ENCODE measurements at regions not wholly inside any gene's neighbourhood (a gene's known extent, or its start where the extent isn't known, plus 50 kb on each side); places are given as distances from the start of the nearest gene placed in this dataset.

DNA sequence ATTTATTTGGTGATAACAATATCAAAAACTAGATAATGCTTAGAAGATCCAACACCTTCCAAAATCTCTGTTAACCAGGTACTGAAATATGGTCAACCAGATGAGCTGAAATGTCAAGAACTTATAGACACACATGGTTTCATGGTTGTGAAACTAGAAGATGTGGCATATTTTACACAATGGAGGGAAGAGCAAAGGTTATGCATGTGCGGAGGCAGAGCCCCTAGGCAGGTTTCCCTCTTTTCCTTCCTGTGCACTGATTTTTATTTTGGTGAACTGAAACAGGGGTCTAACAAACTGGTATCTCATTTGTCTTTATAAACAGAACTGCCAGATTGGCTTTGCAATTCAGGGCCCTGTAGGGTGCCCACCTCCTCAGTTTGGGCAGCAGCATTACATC lies 91.6 kb downstream of the PRL start:
- no peak for TF ChIP-seq POLR2AphosphoS5 (IDR thresholded peaks at IDR 0.05)
- TF ChIP-seq, protein P1, sequence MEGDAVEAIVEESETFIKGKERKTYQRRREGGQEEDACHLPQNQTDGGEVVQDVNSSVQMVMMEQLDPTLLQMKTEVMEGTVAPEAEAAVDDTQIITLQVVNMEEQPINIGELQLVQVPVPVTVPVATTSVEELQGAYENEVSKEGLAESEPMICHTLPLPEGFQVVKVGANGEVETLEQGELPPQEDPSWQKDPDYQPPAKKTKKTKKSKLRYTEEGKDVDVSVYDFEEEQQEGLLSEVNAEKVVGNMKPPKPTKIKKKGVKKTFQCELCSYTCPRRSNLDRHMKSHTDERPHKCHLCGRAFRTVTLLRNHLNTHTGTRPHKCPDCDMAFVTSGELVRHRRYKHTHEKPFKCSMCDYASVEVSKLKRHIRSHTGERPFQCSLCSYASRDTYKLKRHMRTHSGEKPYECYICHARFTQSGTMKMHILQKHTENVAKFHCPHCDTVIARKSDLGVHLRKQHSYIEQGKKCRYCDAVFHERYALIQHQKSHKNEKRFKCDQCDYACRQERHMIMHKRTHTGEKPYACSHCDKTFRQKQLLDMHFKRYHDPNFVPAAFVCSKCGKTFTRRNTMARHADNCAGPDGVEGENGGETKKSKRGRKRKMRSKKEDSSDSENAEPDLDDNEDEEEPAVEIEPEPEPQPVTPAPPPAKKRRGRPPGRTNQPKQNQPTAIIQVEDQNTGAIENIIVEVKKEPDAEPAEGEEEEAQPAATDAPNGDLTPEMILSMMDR (IDR thresholded peaks at IDR 0.05 in 8 of 11, conservative IDR thresholded peaks at IDR 0.05 in 3 of 11), result no peak
- TF ChIP-seq POLR2A (IDR thresholded peaks at IDR 0.05), result no peak
